ENCODE measurements at regions not wholly inside any gene's neighbourhood (a gene's known extent, or its start where the extent isn't known, plus 50 kb on each side); places are given as distances from the start of the nearest gene placed in this dataset.

DNA sequence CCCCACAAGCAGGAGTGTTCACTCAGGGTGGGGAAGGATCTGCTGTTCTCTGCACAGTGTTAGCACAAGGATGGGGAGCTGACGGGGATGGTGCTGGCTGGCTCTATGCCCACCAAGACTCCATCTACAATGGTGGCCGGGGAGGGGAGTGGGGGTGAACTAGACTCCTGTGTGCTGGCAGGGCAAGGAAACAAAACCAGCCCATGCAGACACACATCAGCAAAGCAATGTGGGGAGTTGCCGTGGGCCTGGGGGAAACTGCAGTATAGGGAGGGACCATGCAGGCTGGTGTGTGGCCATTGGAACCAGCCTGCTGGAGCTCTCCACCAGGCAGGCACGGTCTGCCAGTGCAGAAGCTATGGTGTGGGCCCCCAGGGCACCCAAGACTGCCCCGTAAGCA, 195.1 kb downstream of the PWWP3B start:
- Histone ChIP-seq H3K36me3 (replicated peaks; ENCODE audit: low read depth, low read length) (no peaks in the 10 kb centered on the region), H3K4me2 (ENCODE audit: low read length) (no peak overlapping the region), H3K4me1 (ENCODE audit: low read length) (no peaks in the 10 kb centered on the region), H3K4me3 (ENCODE audit: low read length) (no peak overlapping the region), H3K27me3 (ENCODE audit: low read depth, low read length) (no peaks in the 10 kb centered on the region), H3K9ac (ENCODE audit: low read length) (no peak overlapping the region), H3K79me2 (ENCODE audit: low read length) (no peaks in the 10 kb centered on the region), H3K9me3 (ENCODE audit: insufficient read depth, low read length) (no peaks in the 10 kb centered on the region), H2AFZ (ENCODE audit: low read depth, low read length) (no peak overlapping the region), H3K27ac (ENCODE audit: low read length) (no peak overlapping the region), H4K20me1 (ENCODE audit: insufficient read depth, low read length) (no peaks in the 10 kb centered on the region)
- TF ChIP-seq, protein P1, sequence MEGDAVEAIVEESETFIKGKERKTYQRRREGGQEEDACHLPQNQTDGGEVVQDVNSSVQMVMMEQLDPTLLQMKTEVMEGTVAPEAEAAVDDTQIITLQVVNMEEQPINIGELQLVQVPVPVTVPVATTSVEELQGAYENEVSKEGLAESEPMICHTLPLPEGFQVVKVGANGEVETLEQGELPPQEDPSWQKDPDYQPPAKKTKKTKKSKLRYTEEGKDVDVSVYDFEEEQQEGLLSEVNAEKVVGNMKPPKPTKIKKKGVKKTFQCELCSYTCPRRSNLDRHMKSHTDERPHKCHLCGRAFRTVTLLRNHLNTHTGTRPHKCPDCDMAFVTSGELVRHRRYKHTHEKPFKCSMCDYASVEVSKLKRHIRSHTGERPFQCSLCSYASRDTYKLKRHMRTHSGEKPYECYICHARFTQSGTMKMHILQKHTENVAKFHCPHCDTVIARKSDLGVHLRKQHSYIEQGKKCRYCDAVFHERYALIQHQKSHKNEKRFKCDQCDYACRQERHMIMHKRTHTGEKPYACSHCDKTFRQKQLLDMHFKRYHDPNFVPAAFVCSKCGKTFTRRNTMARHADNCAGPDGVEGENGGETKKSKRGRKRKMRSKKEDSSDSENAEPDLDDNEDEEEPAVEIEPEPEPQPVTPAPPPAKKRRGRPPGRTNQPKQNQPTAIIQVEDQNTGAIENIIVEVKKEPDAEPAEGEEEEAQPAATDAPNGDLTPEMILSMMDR (IDR thresholded peaks at IDR 0.05; ENCODE audit: low read depth, low read length) = no peak
- TF ChIP-seq EZH2phosphoT487 (IDR thresholded peaks at IDR 0.05; ENCODE audit: low read depth) = no peak

DNA sequence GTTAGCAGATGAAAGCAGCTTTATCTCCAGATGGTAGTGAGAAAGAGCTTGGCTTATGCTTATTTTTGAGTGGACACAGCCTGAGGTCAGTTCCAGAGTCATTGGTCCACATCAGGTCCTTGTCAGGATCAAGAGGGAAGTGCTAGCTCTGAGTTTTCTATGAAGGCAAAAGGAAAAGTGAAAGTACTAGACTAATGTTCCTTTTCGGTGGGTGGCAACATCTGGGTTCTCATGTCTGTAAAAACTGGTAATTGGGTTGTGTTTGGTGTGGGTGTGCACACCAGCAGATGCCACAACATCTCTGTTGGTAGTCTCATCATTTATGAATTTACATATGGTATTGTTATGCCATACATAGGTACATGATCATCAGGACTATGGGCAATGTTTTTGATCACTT, 210.5 kb downstream of the PWWP3B start:
- 0 out of 2 replicates have a peak overlapping the region, but pooled peaks have one; percentile 29 for H3K9ac ChIP-seq (ENCODE audit: low read length)
- no peaks in the 10 kb centered on the region for H3K36me3 ChIP-seq (replicated peaks; ENCODE audit: low read depth, low read length)
- no peaks in the 10 kb centered on the region for H3K4me1 ChIP-seq (ENCODE audit: low read length)
- H3K4me3 ChIP-seq (ENCODE audit: low read length) = peak overlapping the region; percentile 70
- H3K27ac ChIP-seq (ENCODE audit: low read length) = no peak overlapping the region
- no peak for TF ChIP-seq EZH2phosphoT487 (IDR thresholded peaks at IDR 0.05; ENCODE audit: low read depth)
- TF ChIP-seq, protein P1 (IDR thresholded peaks at IDR 0.05; ENCODE audit: low read depth, low read length) = no peak
- H3K27me3 ChIP-seq (ENCODE audit: low read depth, low read length) = no peaks in the 10 kb centered on the region
- H4K20me1 ChIP-seq (ENCODE audit: insufficient read depth, low read length) = no peaks in the 10 kb centered on the region
- H3K9me3 ChIP-seq (ENCODE audit: insufficient read depth, low read length) = no peaks in the 10 kb centered on the region
- no peaks in the 10 kb centered on the region for H3K79me2 ChIP-seq (ENCODE audit: low read length)
- H3K4me2 ChIP-seq (ENCODE audit: low read length) = peak overlapping the region; percentile 72
- H2AFZ ChIP-seq (ENCODE audit: low read depth, low read length) = peak overlapping the region; percentile 82

DNA sequence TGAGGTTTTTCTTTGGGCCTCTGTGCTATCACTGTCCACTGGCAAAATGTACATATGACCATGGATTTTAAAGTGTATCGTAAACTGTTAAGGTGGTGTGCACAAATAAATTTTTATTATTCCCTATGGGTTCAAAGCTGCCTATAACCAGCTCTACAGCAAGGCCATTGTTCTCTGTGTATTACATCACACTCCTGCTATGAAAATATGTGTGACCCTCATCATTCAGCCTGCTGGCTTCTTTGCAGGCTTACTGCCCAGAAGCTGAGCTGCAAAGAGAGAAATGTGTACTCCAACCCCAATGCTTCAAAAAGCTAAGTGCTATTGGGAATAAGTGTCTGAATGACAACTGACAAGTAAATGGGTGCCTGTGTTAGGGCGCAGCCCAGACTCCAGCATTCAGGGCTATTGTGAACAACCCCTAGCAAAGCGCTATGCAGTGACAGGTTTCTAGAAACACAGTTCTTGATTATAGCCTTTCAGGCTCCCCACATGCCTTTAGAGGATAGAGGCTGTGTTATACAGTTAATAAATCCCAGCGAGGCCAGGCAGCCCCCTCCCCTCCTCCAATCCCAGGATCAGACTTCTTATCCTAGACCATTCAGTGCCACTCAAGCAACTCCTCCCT, 220.4 kb upstream of the RADX start:
- H3K36me3 ChIP-seq (replicated peaks; ENCODE audit: low read depth, low read length) = no peaks in the 10 kb centered on the region
- H4K20me1 ChIP-seq (ENCODE audit: insufficient read depth, low read length) = no peaks in the 10 kb centered on the region
- H3K27ac ChIP-seq (ENCODE audit: low read length) = no peak overlapping the region
- no peaks in the 10 kb centered on the region for H3K9me3 ChIP-seq (ENCODE audit: insufficient read depth, low read length)
- no peaks in the 10 kb centered on the region for H3K4me1 ChIP-seq (ENCODE audit: low read length)
- H3K9ac ChIP-seq (ENCODE audit: low read length) = no peak overlapping the region
- H3K79me2 ChIP-seq (ENCODE audit: low read length) = no peaks in the 10 kb centered on the region
- H3K27me3 ChIP-seq (ENCODE audit: low read depth, low read length) = no peaks in the 10 kb centered on the region
- H3K4me2 ChIP-seq (ENCODE audit: low read length) = no peak overlapping the region
- no peak overlapping the region for H3K4me3 ChIP-seq (ENCODE audit: low read length)
- no peak overlapping the region for H2AFZ ChIP-seq (ENCODE audit: low read depth, low read length)
- TF ChIP-seq, protein P1 (IDR thresholded peaks at IDR 0.05; ENCODE audit: low read depth, low read length) = no peak

DNA sequence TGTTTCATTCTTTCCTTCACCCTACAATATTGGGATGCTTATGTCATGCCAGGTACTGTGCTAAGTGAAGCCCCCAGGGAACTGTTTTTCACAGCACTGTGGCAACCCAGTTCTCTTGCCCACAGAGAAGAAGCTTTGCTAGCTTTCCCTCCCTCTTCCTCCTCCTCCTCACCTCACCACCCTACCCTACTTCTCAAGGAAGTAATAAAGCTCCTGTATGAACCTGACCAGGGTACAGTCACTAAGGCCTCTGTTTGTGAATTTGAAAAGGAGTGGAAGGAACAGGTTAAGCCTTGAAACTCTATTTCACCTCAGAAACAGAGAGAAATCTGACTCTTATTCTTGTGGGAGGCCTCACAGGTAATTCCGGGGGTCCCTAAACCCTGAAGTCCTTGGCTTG, 219.4 kb upstream of the RADX start:
- Histone ChIP-seq H2AFZ (ENCODE audit: low read depth, low read length) (no peak overlapping the region), H3K27me3 (ENCODE audit: low read depth, low read length) (no peaks in the 10 kb centered on the region), H3K27ac (ENCODE audit: low read length) (no peak overlapping the region)

More for the DNA sequence above, 219.4 kb upstream of the RADX start:
- no peak overlapping the region for H3K4me3 ChIP-seq (ENCODE audit: low read length)
- no peaks in the 10 kb centered on the region for H3K4me1 ChIP-seq (ENCODE audit: low read length)
- H3K9ac ChIP-seq (ENCODE audit: low read length) = no peak overlapping the region
- no peaks in the 10 kb centered on the region for H4K20me1 ChIP-seq (ENCODE audit: insufficient read depth, low read length)
- no peak for TF ChIP-seq EZH2phosphoT487 (IDR thresholded peaks at IDR 0.05; ENCODE audit: low read depth)
- TF ChIP-seq, protein P1 (IDR thresholded peaks at IDR 0.05; ENCODE audit: low read depth, low read length) = no peak
- no peaks in the 10 kb centered on the region for H3K36me3 ChIP-seq (replicated peaks; ENCODE audit: low read depth, low read length)
- no peaks in the 10 kb centered on the region for H3K79me2 ChIP-seq (ENCODE audit: low read length)
- no peak overlapping the region for H3K4me2 ChIP-seq (ENCODE audit: low read length)
- H3K9me3 ChIP-seq (ENCODE audit: insufficient read depth, low read length) = no peaks in the 10 kb centered on the region
